Skin of body (tissue), 1 donor: ENCODE measurements at regions not wholly inside any gene's neighbourhood (a gene's known extent, or its start where the extent isn't known, plus 50 kb on each side); places are given as distances from the start of the nearest gene placed in this dataset.
"Not testable (repeated sequence)": the region's sequence is repeated elsewhere in the genome, so short reads cannot be mapped to it uniquely, and the experiment has no call there.

Experiments
- DNase-seq: peaks from one replicate; lab custom pipeline; 2025; lab: John Stamatoyannopoulos, UW

DNA sequence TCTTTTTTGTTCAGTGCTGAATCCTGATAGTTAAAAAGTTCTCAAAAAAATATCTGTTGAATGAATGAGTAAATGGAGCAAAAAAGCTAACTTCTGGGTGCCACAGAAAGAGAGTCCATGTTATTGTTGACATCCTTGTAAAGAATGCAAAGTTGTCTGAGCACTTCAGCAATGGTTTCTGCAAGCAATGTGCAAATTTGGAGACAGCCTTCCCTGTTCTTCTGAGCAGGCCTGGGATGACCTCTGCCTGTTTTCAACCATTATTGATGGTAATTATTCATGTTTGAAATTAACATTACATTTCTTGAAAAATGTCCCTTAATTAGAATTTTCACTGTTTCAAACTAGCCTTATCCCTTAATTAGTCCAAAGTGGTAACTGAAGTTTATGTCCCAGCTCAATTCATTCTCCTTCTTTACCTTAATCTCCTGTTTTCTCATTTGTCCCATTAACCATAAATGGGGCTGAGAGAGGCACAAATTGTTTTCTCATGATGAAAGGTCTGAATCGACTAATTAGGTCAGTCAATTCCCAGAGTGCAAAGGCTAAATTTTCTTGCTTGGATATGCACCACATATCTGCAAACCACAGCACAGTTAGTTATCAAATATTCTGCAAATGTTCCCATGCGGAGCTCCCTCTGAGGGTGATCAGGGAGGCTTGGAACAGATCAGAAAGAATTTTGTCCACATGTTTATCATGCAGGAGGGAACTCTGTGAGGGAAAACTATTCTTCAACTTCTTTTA is 139.4 kb upstream of the KRR1 start:
- DNase-seq, result no peak

DNA sequence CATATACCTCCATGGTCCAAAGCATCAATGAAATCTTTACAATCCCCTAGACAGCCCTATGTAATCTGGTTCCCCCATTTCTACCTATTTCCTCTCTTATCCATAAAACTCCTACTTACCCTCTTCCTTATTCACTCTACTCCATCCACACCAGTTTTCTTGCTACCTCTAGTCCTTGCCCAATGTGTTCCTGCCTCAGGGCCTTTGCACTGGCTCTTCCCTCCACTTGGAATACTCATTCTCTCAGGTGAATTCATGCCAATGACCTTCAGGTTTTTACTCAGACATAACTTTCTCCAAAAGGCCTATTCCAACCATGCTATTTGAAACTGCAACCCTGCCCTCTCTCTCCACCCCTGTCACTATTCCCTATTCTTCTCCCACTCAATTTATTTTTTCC is 138.7 kb upstream of the KRR1 start:
- DNase-seq, result no peak

DNA sequence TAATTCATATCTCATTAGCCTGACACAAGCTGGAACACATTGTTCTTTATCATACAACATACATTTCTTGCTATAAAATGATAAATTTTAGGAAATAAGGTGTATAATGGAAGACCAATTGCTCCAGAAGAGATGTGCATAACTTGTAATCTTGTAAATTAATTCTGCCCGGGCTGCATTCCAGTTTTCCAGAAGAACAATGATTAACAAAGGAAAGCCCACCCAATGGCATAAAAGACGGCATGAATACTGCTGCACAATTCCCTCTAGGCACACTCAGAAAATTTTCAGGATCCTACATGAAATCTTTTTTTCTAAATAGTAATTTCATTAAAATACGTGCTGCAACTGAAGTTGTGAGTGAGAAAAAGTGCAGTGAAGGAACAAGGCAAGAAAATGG is 137.4 kb upstream of the KRR1 start:
- no peak for DNase-seq

DNA sequence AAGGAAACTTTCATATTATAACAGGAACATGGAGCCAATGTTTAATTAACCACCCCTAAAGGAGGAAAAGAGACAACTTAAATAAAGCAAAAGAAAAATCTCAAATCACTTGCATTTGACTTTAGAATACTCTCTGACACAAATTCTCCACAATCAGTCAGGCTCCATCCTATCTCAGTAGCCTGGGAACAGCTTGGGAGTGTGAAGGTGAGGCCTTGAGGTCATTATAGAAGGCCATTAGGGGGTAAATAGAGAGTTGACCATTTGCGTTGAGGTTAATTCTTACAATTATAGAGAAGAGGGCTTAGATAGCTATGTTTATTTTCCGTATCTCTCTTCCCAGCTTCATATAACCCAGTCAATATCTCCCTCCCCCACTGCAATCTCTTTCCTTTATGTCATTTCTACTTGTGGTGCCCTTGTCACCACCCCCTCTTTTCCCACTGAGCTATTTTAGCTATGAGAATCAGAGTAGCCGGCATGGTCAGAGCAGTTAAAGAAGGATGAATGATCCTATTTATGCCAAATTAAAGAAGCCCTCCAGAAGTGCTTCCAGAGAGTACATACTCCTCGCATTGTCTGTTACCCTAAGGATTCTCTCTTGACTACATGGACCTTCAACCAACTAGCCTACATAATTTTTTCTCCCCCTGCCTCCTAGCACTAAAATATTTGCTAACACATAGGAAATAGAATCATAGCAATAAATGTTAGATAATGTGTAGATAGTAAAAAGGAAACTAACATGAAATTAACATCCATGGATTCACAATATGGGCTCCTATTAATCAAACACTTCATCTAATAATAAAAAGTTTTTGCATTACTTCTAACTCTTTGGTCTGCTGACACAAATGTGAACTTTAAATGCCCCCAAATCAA is 135.2 kb upstream of the KRR1 start:
- DNase-seq, result no peak

DNA sequence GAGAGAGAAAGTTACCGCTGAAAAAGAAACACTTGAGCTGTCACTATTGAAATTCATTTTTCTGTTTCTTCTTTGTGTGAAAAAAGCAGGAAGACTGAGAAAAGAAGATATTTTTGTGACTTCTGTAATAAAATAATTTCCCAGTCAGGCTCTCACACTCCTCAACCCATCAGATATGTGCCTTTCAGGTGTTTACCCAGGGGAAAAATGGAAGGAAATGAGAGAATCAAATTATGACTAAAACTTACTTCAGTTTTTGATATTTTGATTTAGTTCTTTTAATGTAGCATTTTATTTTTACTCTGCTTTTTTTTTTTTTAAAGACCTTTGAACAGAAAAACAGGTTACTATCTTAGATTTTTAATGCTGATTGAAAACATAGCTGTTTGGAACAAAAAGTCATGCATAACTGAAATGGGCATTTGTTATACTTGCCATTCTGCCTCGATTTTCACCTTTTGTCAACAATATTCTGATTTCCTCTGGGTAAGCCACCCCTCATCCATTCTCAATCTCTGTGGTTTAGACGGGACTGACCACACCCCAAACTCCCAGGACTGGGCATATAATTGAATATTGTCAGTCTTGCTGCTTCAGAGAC is 133.2 kb upstream of the KRR1 start:
- no peak for DNase-seq

DNA sequence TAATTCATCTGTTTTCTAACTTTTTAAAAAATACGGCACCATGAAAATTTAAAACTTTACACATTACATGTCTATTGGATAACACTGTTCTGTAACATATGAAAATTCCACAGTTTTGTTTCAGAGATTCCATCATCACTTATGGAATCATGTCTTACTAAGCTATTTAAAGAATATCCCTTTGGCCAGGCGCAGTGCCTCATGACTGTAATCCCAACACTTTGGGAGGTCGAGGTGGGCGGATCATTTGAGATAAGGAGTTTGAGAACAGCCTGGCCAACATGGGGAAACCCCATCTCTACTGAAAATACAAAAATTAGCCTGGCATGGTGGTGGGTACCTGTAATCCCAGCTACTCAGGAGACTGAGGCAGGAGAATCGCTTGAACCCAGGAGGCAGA is 131.7 kb upstream of the KRR1 start:
- not testable (repeated sequence) for DNase-seq

DNA sequence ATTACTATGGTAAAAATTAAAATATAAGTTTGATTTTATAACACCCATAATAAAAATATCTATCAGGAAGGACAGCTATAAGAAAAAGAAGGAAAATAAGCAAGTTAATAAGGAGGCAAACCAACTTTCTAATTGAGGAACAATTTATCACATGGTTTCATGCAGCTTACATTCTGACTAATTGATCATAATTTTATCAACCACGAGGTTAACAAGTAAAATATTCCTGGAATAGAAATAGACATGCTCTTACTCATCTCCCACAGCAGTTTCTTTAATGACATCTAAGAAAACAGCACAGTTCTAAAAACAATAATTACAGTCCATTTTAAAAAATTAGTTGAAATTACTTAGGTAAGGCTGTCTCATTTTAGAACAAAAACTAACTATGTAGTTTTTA is 130.8 kb upstream of the KRR1 start:
- DNase-seq, result no peak

DNA sequence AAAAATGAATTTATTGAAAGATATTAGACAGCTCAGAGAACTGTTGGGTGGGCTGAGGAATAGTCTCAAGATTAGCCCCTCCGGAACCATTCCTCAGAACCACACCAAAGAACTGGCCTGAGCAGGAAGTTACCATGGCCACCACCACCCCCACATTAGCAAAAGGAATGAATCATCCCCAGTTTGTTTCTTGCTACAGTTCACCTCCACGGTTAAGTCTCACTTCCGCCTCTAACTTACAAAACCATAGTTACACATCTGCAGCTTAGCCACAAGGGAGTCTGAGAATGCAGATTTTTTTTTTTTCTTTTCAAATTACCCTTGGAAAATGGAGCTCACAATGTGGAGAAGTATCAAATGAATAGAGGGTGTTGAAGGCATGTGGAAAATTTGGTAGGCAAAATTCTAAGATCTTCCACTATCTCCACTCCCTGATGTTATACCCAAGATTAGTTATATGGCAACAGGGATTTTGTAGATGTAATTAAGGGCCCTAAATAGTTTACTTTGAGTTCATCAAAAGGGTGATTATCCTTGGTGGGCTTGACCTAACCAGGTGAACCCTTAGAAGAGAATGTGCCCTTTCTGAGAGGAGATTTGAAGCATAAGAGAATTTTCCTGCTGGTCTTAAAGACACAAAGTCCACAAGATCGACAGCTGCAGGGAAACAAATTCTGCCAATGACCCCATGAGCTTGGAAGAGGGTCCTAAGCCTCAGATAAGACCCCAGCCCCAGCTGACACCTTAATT is 129.8 kb upstream of the KRR1 start:
- DNase-seq, result no peak

DNA sequence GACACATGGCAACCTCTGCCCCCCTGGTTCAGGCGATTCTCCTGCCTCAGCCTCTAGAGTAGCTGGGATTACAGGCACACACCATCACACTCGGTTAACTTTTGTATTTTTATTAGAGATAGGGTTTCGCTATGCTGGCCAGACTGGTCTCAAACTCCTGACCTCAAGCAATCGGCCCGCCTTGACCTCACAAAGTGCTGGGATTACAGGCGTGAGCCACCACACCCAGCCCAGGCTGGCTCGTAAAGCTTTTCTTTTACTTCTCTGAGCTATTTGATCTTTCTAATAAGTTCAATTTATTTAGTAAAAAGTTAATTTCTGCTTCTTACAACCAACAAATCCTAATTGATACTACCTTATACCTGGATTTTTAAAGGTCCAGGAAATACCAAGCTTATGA is 127.4 kb upstream of the KRR1 start:
- no peak for DNase-seq

DNA sequence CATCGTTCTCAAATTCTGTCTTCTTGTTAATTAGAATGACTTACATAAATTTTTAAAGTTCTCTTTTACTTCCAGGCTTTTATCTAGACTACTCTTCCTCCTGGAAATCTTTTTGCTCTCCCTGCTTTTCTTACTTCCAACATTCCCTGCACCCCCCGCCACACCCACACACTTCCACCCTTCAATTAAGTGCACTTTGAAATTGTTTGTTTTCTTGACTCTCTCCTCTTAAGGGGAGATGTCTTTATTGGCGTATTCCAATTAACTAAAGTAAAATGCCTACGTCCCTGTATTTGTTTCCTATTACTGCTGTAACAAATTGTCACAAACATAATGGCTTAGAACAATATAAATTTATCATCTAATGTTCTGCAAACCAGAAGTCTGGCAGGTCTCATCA is 125.2 kb upstream of the KRR1 start:
- no peak for DNase-seq

DNA sequence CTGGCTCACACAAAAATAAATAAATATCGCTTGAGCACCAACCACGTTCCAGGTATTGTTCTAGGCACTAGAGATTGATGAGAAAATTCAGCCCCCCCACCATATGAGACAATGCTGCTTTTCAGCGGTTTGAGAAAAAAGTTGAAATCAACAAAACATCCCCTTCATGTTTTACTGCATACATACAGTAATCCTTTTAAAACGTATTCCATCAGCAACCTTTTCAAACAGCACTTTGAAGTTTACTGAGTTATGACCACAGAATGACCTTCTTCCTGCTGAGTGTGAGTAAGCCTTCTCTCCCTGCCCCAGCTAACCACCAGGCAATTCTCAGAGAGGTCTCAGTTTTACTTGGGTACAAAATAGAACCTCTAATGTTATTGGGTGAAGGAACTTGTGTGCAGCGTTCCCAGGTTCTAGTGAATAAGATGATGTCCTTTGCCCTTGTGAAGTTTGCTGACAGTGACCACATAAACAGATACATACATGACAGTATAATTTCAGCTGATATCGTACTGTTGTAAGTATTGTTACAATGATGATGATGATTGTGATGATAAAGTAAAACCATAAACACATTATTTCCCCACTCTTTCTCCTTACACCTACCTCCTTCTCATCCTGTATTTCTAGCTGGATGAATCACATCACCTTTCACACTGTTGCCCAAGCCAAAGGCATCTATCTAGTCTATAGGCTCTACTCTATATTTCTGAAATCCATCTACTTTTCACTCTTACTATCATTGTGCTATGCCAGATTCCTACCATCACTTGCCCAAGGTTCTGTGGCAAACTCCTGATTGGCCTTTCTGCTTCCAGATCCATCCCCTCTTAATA is 124.4 kb upstream of the KRR1 start:
- no peak for DNase-seq

DNA sequence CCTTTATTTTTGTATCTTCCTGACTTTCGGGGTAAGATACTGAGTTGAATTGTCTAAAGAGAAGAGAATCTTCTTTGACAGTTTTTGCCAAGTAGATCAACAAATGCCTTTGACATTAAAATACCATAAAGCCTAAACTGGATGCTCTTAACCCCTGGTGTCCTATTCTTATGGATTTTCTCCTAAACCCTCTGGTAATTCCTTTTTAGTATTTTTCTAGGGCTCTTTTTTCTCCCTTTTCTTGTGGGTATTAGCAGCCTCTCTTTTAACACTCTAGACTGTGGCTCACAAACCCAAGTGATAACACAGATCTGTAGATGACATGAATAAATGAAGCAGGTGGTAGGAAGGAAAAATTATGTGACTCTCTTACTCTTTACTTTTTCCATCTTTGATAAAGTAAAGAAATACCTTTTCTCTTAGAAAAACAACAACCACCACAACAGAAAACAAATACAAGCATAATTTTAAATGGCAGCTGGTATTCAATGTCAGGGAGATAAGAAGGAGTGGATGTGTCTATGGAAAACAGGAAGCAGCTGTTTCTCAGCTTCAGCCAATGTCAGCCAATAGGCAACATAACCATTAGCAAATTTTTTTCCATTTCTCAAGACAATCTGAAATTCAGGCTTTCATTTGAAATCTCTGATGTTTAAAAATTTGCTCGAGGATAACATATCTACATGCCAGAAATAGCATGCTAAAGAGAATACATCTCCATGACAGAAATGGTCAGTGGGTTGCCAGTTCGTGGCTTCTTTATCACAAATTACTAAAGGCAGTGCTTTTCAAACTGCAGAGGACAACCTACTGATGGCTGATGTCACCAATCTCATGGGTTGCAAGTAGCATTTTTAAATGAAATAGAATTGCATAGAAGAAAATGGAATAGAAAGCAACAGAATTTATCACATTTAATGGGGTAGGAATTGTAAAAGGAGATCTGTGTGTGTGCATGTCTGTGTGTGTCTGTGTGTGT is 123.1 kb upstream of the KRR1 start:
- no peak for DNase-seq

DNA sequence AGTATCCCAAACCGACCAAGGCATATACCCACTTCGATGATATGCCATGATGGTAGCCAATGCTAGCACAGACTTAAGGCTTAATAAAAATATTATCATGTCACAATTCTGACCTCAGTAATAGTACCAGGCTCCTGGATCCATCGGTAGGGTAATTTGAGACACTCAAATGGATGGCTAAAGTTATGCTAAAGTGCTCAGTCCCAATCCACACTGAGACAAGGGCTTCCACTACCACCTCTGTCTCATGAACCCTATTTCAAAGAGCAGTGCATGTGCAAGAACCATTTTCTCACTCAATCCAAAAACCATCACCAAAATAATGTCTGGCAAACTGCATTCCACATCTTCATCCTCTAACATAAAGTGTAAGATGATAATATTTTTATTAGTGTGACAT is 122.4 kb upstream of the KRR1 start:
- no peak for DNase-seq

DNA sequence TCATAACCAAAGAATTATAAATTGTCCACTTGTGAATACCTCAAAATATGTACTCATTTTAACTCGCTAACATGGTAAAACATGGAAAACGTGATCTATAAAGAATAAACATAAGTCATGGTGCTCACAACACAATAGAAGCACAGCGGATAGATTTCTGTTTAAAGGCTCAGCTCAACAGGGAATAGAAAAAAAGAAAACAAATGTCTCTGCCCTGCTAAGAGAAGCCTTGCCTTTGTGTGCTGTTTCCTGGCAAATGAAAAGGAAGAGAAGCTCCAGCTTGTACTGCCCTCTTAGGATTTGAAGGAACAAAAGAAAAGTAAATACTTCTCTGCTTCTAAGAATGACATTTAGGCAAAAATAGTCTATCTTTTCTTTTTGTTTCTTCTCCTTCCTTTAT is 121.0 kb upstream of the KRR1 start:
- DNase-seq, result no peak

DNA sequence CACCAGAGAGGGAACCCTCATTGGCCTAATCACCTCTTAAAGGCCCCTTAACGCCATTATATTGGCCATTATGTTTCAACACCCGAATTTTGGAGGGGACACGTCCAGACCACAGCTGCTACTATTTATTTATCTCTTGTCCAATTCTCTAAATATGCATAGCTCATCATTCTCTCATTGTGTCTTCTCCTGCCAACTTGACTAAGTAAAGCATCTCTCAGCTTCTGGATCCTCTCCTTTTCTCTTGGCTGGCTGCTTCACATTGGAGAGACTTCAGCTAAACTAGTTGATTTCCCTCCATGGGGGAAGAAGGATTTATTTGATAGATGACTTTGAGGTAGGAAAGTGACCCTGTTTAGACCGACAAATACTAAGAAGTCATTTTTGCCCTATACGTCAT is 120.4 kb upstream of the KRR1 start:
- DNase-seq, result no peak

DNA sequence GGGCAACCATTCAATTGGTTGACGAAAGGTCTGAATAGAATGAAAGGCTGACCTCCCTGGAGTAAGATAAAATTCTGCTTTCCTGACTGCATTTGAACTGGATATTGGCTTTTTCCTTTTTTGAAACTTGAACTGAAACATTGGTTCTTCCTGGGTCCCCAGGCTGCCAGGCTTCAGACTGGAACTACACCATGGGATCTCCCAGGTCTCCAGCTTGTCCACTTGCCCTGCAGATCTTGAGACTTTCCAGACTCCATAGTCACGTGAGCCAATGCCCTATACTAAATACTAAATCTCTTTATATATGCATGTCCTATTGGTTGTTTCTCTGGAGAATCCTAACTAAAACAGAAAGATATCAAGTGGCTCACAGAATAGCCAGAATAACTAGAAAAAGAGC is 118.7 kb upstream of the KRR1 start:
- no peak for DNase-seq

DNA sequence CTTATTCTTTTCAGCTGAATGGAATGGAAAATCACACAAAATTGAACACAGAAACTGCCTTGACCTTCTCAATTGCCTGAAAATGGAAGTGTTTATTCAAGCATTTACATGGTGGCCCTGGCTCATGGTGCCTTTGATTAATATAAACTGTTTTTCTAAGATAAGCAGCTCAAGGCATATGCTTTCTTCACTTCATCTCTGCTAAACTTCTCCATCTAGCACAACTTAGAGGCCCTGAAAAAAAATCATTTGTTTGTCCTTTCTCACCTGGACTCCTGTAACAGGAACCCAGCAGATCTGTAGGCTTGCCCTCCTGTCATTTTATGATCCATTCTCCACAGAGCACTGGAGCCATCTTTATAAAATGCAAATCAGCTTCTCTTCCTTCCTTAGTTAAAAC is 117.5 kb upstream of the KRR1 start:
- DNase-seq, result no peak

DNA sequence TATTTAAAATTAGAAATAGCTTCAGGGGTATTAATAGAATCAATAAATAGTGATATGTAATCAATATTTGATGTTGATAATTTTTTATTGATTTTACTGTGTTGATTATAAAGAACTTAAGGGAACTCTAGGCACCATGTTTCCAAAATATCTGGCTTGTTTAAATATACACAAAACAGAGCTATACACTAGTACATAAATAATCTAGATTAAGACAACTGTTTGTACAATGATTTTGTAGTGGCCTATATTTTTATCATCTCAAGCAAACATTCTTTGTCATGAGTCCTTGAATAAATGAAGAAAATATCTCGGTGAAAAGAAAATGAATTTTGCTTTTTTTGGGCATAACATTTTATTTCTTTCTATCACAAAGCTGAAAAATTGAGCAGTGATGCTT is 117.1 kb upstream of the KRR1 start:
- no peak for DNase-seq

DNA sequence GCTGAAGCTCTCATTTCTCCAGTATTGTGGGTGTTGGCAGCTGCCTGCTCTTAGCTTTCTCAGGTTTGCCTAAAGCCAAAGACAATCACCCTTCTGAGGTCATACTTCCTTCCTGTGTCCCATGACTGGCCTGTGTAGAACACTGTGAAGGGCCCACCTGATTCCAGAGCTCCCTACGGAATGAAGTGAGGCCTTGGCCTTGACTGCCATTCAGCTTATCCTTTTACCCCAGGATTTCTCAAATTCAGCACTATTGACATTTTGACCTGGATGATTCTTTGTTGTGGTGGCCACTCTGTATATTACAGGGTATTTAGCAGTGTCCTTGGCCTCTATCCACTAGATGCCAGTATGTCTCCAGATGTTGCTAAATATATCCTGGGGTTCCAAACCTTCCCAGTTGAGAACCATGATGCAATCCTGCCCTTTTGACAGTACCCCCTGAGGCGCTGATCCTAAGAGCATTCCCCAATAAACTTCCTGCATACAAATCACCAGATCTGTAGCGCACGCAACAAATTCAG is 112.3 kb upstream of the KRR1 start:
- no peak for DNase-seq

DNA sequence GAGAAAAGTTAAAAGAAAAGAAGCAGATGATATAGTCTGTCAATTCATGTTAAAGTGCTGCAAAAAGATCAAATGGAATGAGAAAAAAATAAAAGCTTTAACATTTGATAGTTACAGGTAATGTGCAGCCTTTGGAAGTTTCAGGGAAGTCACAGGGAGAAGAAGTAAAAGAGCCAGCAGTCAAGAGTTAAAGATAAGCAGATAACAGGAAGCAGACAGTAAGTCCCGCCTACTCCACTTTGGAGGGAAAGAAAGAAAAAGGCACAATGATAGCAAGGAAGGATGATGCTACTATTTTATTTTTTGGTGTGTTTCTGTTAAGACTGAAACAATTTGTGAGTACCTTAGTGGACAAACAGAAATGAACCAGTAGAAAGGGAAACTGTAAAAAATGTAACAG is 111.1 kb upstream of the KRR1 start:
- no peak for DNase-seq
